Esophagus (tissue), 2 donors: ENCODE measurements at regions not wholly inside any gene's neighbourhood (a gene's known extent, or its start where the extent isn't known, plus 50 kb on each side); places are given as distances from the start of the nearest gene placed in this dataset.
"Not testable (repeated sequence)": the region's sequence is repeated elsewhere in the genome, so short reads cannot be mapped to it uniquely, and the experiment has no call there.

Source experiments
- H3K27ac ChIP-seq, 2 donors: one replicate each; pipeline ENCODE4 v1.5.1; 2013; ENCODE audit warnings: low read depth in 2 of 2, mild to moderate bottlenecking in 2 of 2, inconsistent platforms in 1 of 2, low read length in 1 of 2, moderate library complexity in 1 of 2
- H3K27me3 ChIP-seq, 2 donors: one replicate each; pipeline ENCODE4 v1.6.1; 2013; ENCODE audit warnings: low read length in 2 of 2, control low read depth in 1 of 2, mild to moderate bottlenecking in 1 of 2; ENCODE audit not compliant: insufficient read depth in 2 of 2, control insufficient read depth in 1 of 2
- H3K36me3 ChIP-seq, 2 donors: one replicate each; pipeline ENCODE4 v1.6.1; 2013; ENCODE audit warnings: low read length in 1 of 2; ENCODE audit not compliant: control insufficient read depth in 2 of 2, insufficient read depth in 2 of 2
- H3K4me1 ChIP-seq, 2 donors: one replicate each; pipeline ENCODE4 v1.6.1; 2013; ENCODE audit warnings: low read length in 1 of 2; ENCODE audit not compliant: control insufficient read depth in 2 of 2, insufficient read depth in 2 of 2
- H3K4me3 ChIP-seq, 2 donors: one replicate each; pipeline ENCODE4 v1.5.1; 2013; ENCODE audit warnings: low read length in 2 of 2, mild to moderate bottlenecking in 2 of 2, low read depth in 1 of 2, moderate library complexity in 1 of 2
- H3K9me3 ChIP-seq, 2 donors: one replicate each; pipeline ENCODE4 v1.6.1; 2013; ENCODE audit warnings: mild to moderate bottlenecking in 2 of 2, low read depth in 1 of 2, low read length in 1 of 2, moderate library complexity in 1 of 2; ENCODE audit not compliant: control insufficient read depth in 2 of 2, insufficient read depth in 1 of 2
- WGBS, 2 donors: extraction: QIAGEN DNeasy Blood & Tissue Kit; methylation state at CpG; one replicate each; pipeline ENCODE4 v1.1.7; 2013; 5-methylcytosine and 5-hydroxymethylcytosine counted together
- donor health status: healthy with polysubstance abuse.
- donor health status: Bipolar disorder and iron deficiency.

GRCh38 chr6:78806792-78807191, 60.6 kb upstream of the IRAK1BP1 start:
- H3K9me3 ChIP-seq, H3K27me3 ChIP-seq, H3K4me1 ChIP-seq, H3K27ac ChIP-seq, H3K36me3 ChIP-seq, H3K4me3 ChIP-seq: not testable (repeated sequence)
- 93 to 96% methylated on average over 1 of the region's 1 CpG for WGBS, 2 donors

GRCh38 chr6:78807655-78808355, 59.5 kb upstream of the IRAK1BP1 start:
- H3K9me3 ChIP-seq, H3K27ac ChIP-seq, H3K4me1 ChIP-seq, H3K36me3 ChIP-seq, H3K4me3 ChIP-seq, H3K27me3 ChIP-seq: not testable (repeated sequence)
- WGBS, 2 donors, result 82 to 87% methylated on average over 10 of the region's 10 CpGs

- Histone ChIP-seq H3K27ac (no peak overlapping the region), H3K36me3 (no peaks in the 10 kb centered on the region), H3K4me1 (no peaks in the 10 kb centered on the region), H3K4me3 (no peak overlapping the region), H3K9me3 (peaks cover 0 to 4% of the 10 kb centered on the region in 2 donors), H3K27me3 (no peaks in the 10 kb centered on the region)
- WGBS, 2 donors, result 86 to 88% methylated on average over 4 of the region's 4 CpGs
Observed at GRCh38 chr6:78808356-78808891, 58.9 kb upstream of the IRAK1BP1 start.

GRCh38 chr6:78808933-78809332, 58.4 kb upstream of the IRAK1BP1 start:
- Histone ChIP-seq H3K36me3 (no peaks in the 10 kb centered on the region), H3K27me3 (no peaks in the 10 kb centered on the region), H3K4me1 (no peaks in the 10 kb centered on the region), H3K4me3 (no peak overlapping the region), H3K27ac (no peak overlapping the region), H3K9me3 (peaks cover 0 to 4% of the 10 kb centered on the region in 2 donors)
- WGBS, 2 donors, result 82 to 91% methylated on average over 5 of the region's 5 CpGs

GRCh38 chr6:78810146-78810545, 57.2 kb upstream of the IRAK1BP1 start:
- H3K9me3 ChIP-seq, result peaks cover 0 to 4% of the 10 kb centered on the region in 2 donors
- 10 to 11% methylated on average over 1 of the region's 1 CpG for WGBS, 2 donors
- no peak overlapping the region for H3K4me3 ChIP-seq
- H3K27me3 ChIP-seq, result no peaks in the 10 kb centered on the region
- no peaks in the 10 kb centered on the region for H3K4me1 ChIP-seq
- H3K36me3 ChIP-seq, result no peaks in the 10 kb centered on the region
- H3K27ac ChIP-seq, result no peak overlapping the region

GRCh38 chr6:78810698-78811097, 56.7 kb upstream of the IRAK1BP1 start:
- Histone ChIP-seq H3K9me3 (peaks cover 0 to 4% of the 10 kb centered on the region in 2 donors), H3K4me1 (no peaks in the 10 kb centered on the region), H3K27me3 (no peaks in the 10 kb centered on the region), H3K27ac (no peak overlapping the region), H3K36me3 (no peaks in the 10 kb centered on the region), H3K4me3 (no peak overlapping the region)
- 32 to 35% methylated on average over 2 of the region's 2 CpGs for WGBS, 2 donors
